ENCODE measurements at regions not wholly inside any gene's neighbourhood (a gene's known extent, or its start where the extent isn't known, plus 50 kb on each side); places are given as distances from the start of the nearest gene placed in this dataset.

DNA sequence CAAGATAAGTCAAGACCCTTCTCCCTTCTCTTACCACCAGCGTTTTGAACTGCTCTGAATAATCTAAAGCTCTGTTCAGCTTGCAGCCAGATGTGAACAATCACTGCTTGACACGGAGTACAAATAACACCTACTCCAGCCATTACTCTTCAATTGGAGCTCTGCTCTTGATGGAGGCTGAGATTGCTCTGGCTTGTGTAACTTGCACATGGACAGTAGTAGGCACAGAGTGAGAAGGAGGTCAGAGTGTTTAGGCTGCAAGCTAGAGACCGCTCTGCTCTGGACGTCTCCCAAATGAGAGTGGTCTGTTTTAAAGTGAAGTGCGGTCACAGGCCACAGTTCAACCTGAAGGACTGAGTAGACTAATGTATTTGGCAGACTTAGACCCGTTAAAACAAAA lies 158.3 kb downstream of the HDGFL1 start:
- TF ChIP-seq, protein P1, sequence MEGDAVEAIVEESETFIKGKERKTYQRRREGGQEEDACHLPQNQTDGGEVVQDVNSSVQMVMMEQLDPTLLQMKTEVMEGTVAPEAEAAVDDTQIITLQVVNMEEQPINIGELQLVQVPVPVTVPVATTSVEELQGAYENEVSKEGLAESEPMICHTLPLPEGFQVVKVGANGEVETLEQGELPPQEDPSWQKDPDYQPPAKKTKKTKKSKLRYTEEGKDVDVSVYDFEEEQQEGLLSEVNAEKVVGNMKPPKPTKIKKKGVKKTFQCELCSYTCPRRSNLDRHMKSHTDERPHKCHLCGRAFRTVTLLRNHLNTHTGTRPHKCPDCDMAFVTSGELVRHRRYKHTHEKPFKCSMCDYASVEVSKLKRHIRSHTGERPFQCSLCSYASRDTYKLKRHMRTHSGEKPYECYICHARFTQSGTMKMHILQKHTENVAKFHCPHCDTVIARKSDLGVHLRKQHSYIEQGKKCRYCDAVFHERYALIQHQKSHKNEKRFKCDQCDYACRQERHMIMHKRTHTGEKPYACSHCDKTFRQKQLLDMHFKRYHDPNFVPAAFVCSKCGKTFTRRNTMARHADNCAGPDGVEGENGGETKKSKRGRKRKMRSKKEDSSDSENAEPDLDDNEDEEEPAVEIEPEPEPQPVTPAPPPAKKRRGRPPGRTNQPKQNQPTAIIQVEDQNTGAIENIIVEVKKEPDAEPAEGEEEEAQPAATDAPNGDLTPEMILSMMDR (IDR thresholded peaks at IDR 0.05; ENCODE audit: borderline replicate concordance, insufficient read depth, low read depth, low read length), result no peak
- no peak overlapping the region for H3K4me3 ChIP-seq (ENCODE audit: low read depth, low read length)

DNA sequence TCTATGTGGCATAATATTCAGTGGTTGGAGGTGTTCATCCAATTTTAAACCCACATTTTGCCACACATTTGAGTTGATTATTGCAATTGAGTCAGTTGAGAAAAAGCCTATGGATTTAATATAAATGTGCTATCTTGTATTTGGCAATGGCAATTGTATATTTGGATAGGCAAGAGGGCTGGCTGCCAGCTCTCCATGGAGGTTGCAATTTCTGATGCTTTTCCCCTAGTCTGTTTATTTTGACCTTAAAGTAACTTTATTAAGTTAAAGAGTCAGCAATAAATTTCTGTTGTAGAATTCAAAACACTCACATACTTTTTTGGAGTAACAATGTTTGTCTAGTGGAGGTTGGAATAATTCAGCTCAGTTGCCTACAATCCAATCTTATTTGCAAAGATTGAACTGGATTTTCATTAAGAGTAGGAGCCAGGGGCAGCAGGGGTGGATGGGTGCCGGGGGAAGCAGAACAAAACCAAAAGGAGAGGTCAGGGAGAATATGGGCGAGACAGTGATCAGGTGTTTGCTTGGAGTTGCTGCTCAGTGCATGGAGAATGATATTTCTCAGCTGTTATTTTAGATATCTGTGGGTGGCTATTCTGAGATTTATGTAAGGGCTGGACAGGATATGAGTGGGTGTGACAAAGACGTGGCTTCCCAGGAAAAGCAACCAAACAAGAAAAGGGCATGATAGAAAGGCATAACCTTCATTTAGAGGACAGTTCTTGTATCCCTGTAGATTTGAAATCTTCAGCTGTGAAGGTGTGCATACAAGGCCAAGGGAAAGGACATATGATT lies 163.0 kb downstream of the HDGFL1 start:
- TF ChIP-seq, protein P1 (IDR thresholded peaks at IDR 0.05; ENCODE audit: borderline replicate concordance, insufficient read depth, low read depth, low read length), result no peak
- H3K4me3 ChIP-seq (ENCODE audit: low read depth, low read length), result no peak overlapping the region

DNA sequence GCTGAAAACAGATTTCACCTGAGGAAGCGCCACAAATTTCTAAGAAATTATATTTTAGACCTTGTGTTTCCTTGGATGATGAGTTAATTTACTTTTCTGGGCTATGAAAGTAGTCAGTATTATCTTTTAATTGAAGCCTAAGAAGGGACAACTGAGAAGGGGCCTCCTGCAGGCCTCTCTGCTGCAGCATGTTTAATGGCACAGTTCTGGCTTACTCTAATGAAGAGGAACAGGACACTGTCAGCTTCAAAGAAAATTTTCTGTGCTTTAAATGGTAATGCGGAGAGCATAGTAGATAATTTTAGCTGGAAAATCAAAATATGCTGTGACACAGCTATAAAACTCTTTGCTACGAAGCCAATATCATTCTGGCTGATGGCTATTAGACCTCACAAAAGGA lies 167.4 kb downstream of the HDGFL1 start:
- TF ChIP-seq, protein P1 (IDR thresholded peaks at IDR 0.05; ENCODE audit: borderline replicate concordance, insufficient read depth, low read depth, low read length), result no peak
- no peak overlapping the region for H3K4me3 ChIP-seq (ENCODE audit: low read depth, low read length)

DNA sequence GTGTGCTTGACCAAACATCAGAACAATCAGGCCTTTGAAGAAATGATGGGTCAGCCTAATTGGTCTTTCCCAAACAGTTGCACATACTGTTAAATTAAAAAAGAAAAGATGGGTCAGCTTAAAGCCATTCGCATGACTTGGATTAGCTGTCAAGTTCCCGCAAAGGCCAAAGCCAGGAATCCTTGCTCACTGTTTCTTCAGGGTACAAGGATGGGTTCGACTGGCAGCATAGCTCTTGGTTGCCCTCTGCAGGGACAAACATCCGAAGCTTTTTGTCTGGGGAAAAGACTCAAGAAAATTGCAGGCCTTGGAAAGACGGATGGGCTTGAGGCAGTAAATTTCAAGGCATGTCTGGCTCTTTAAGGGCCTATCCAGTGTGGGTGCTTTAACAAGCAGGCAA lies 168.0 kb downstream of the HDGFL1 start:
- H3K4me3 ChIP-seq (ENCODE audit: low read depth, low read length), result no peak overlapping the region
- TF ChIP-seq, protein P1 (IDR thresholded peaks at IDR 0.05; ENCODE audit: borderline replicate concordance, insufficient read depth, low read depth, low read length), result 0 out of 2 replicates have a peak, but pooled peaks have one; percentile 33

DNA sequence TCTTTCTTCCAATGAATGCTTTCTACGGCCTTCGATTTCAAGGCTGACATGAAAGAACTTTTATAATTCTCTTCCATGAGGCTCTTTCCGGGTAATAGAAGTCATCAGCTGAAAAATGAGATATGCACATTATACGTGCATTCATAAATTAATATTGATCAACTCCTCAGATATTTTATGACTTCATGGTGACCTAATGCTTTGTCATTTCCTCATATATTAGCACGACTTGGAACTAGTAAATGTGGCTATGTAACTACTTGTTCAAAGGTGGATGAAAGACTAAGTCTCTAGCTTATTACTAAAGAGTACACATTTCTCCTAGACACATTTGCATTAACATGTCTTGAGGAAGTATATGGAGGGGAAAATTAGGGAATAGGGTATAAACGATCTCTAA lies 168.8 kb downstream of the HDGFL1 start:
- H3K4me3 ChIP-seq (ENCODE audit: low read depth, low read length), result no peak overlapping the region
- TF ChIP-seq, protein P1 (IDR thresholded peaks at IDR 0.05; ENCODE audit: borderline replicate concordance, insufficient read depth, low read depth, low read length), result no peak

DNA sequence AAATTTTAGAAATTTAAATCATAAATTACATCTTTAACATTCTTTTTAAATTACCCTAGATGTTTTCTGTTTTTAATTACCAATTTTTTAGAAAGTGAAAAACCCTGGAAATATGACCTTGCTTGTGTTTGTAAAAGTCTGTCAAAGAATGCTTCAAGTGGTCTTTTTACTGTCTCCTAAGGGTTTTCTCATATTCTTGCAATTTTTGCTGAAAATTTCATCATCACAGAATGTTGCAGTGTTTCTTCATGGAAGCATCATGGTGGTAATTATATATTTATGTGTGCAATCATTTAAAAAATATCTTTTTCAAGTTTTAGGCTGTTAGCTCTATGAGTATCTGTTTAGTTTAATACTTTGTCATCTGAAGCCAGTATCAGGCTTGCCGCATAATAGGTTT lies 178.2 kb downstream of the HDGFL1 start:
- TF ChIP-seq, protein P1 (IDR thresholded peaks at IDR 0.05; ENCODE audit: borderline replicate concordance, insufficient read depth, low read depth, low read length), result no peak
- no peak overlapping the region for H3K4me3 ChIP-seq (ENCODE audit: low read depth, low read length)

DNA sequence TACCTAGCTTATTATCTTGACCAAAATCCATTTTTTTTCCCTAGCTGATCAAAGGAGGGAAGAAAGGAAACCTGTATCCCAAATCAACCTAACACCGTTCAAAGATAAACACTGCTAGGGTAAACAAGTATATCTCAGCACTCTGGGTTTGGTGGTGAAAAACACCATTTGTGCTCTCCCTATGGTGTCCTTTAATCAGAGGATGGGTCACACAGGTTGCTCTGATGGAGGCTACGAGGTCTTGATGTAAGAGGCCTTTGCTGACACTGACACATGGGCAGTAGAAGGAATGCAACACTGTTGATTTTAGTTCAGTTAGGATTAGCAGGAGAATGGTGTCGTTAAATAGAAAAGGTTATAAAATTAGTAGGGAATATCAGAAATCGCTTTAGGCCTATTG lies 179.3 kb downstream of the HDGFL1 start:
- no peak overlapping the region for H3K4me3 ChIP-seq (ENCODE audit: low read depth, low read length)
- TF ChIP-seq, protein P1 (IDR thresholded peaks at IDR 0.05; ENCODE audit: borderline replicate concordance, insufficient read depth, low read depth, low read length), result no peak

Data from GM12875 (cell line).